MCF 10A (cell line): ENCODE measurements at regions not wholly inside any gene's neighbourhood (a gene's known extent, or its start where the extent isn't known, plus 50 kb on each side); places are given as distances from the start of the nearest gene placed in this dataset.
A peak's percentile ranks its signal among the peaks of the same experiment; 100 is the strongest.

Experiments used
- BruUV-seq: library from RNA; stranded (reverse); fragments of 400-500 nt; replicated peaks from 2 replicates; lab custom pipeline; 2021; lab: Mats Ljungman, UMichigan
- CTCF ChIA-PET: fragments of 300-600 bp; sonication (Branson Sonifier 250); formaldehyde crosslinking; extraction: SDS; loops from one replicate; lab custom pipeline; 2021; ENCODE audit warnings: antibody characterized with exemption, inconsistent platforms; lab: Yijun Ruan, JAX
- POLR2A ChIA-PET: fragments of 300-600, 350-650 bp; sonication (Branson Sonifier 250); formaldehyde crosslinking; extraction: SDS; loops from one replicate; lab custom pipeline; 2020; ENCODE audit warnings: antibody characterized with exemption, inconsistent platforms; lab: Yijun Ruan, JAX
- DNase-seq: peaks from one replicate; pipeline ENCODE4 v3.0.0-alpha.2; 2018; ENCODE audit not compliant: unreplicated experiment
- H3K27ac Mint-ChIP-seq: one replicate; pipeline ENCODE4 v1.8.0; 2022; ENCODE audit warnings: mild to moderate bottlenecking, low read depth, mixed read lengths; ENCODE audit not compliant: unreplicated experiment
- H3K27me3 Mint-ChIP-seq: one replicate; pipeline ENCODE4 v1.8.0; 2022; ENCODE audit warnings: mixed read lengths; ENCODE audit not compliant: insufficient read depth, unreplicated experiment
- H3K36me3 Mint-ChIP-seq: one replicate; pipeline ENCODE4 v1.8.0; 2022; ENCODE audit warnings: mild to moderate bottlenecking, moderate library complexity, mixed read lengths; ENCODE audit not compliant: insufficient read depth, unreplicated experiment
- H3K4me1 Mint-ChIP-seq: one replicate; pipeline ENCODE4 v1.8.0; 2022; ENCODE audit warnings: mixed read lengths; ENCODE audit not compliant: insufficient read depth, unreplicated experiment
- H3K4me3 Mint-ChIP-seq: one replicate; pipeline ENCODE4 v1.8.0; 2022; ENCODE audit warnings: mild to moderate bottlenecking, moderate library complexity, mixed read lengths; ENCODE audit not compliant: unreplicated experiment
- H3K9me3 Mint-ChIP-seq: one replicate; pipeline ENCODE4 v1.8.0; 2022; ENCODE audit warnings: mixed read lengths; ENCODE audit not compliant: unreplicated experiment
- intact Hi-C: fragments of 100-400 bp; cut with micrococcal nuclease; formaldehyde crosslinking; loops from 2 replicates; pipeline ENCODE4 v1.14.1; 2022
- TF ChIP-seq, protein P1 (sequence below): fragments of 200-600 bp; IDR thresholded peaks from one replicate; pipeline ENCODE4 v1.8.0; 2022; ENCODE audit warnings: antibody characterized with exemption, mild to moderate bottlenecking; ENCODE audit not compliant: unreplicated experiment

DNA sequence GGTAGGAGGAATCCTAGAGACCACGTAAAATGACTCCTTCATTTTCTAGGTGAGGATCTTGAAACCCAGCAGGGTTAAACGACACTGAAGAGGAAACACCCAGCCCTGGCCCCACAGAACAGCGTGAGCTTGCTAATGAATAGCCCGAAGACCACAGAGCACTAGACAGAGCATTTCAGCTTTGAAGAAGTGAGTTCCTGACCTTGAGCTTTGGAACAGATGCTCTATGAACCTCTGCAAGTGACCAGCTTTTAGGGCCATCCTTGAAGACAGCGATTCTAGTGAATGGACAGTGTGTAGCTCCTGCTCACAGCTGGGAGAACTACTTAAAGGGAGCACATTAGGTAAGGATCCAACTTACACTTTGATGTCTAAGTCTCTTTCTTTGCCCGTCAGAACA lies 74.0 kb upstream of the FRMD1 start:
- ChIA-PET POLR2A (interaction anchor here (0.7 to 1.0 kb wide), 2 partner anchors 202 to 1364 kb away, joined by 3 read pairs; no protein-coding TSS in a partner anchor), CTCF (interaction anchor here (0.5 to 1.1 kb wide), 4 partner anchors 201 to 942 kb away, joined by 3 to 6 read pairs (median 4); no protein-coding TSS in a partner anchor)
- Mint-ChIP-seq H3K4me3 (no peak overlapping the region), H3K27me3 (peaks cover 34% of the 10 kb centered on the region), H3K4me1 (peaks cover 12% of the 10 kb centered on the region), H3K36me3 (peaks cover 6% of the 10 kb centered on the region), H3K9me3 (no peaks in the 10 kb centered on the region), H3K27ac (no peak overlapping the region)
- no peak for DNase-seq
- TF ChIP-seq, protein P1, sequence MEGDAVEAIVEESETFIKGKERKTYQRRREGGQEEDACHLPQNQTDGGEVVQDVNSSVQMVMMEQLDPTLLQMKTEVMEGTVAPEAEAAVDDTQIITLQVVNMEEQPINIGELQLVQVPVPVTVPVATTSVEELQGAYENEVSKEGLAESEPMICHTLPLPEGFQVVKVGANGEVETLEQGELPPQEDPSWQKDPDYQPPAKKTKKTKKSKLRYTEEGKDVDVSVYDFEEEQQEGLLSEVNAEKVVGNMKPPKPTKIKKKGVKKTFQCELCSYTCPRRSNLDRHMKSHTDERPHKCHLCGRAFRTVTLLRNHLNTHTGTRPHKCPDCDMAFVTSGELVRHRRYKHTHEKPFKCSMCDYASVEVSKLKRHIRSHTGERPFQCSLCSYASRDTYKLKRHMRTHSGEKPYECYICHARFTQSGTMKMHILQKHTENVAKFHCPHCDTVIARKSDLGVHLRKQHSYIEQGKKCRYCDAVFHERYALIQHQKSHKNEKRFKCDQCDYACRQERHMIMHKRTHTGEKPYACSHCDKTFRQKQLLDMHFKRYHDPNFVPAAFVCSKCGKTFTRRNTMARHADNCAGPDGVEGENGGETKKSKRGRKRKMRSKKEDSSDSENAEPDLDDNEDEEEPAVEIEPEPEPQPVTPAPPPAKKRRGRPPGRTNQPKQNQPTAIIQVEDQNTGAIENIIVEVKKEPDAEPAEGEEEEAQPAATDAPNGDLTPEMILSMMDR: no peak
- intact Hi-C loops: no loop called here
- no TSS peak for BruUV-seq

DNA sequence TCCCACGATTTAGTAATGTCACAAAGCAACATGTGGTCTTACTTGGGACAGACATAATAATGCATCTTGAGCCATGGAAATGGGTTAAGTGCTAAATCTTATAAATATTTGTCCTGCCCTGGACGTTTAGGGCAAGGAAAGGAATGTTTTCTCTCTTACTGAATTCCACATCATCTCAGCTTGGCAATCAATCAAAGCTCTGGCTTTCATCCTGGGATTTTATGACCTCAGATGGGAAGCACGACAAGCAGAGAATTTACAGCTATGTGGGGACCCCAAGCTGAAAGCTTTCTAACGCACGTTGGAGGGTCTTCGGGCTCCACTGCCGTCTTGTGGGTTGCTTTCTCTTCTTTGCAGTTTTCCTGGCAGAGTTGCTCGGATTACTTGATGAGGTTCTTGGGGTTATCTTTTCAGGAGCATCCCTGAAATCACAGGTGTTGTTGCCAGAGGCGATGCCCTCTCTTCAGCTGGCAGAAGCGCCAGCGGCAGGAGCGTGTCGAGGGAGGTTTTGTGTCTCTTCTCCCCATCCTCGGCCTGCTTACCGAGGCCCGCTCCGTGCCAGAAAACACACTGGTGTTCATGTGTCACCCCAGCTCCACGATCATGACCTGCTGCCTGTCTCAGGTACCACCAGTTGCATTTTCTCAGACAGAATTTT lies 73.4 kb upstream of the FRMD1 start:
- no peak for DNase-seq
- Mint-ChIP-seq H3K27me3 (peaks cover 40% of the 10 kb centered on the region), H3K36me3 (peaks cover 6% of the 10 kb centered on the region), H3K4me3 (no peak overlapping the region), H3K4me1 (peaks cover 6% of the 10 kb centered on the region), H3K9me3 (no peaks in the 10 kb centered on the region), H3K27ac (no peak overlapping the region)
- intact Hi-C loops: no loop called here
- ChIA-PET CTCF (interaction anchor here (0.7 to 1.1 kb wide), 4 partner anchors 140 to 286 kb away, joined by 3 to 6 read pairs (median 4); no protein-coding TSS in a partner anchor), POLR2A (interaction anchor here (0.5 to 1.0 kb wide), 3 partner anchors 26 to 344 kb away, joined by 3 read pairs; no protein-coding TSS in a partner anchor)
- no TSS peak for BruUV-seq
- TF ChIP-seq, protein P1: no peak

DNA sequence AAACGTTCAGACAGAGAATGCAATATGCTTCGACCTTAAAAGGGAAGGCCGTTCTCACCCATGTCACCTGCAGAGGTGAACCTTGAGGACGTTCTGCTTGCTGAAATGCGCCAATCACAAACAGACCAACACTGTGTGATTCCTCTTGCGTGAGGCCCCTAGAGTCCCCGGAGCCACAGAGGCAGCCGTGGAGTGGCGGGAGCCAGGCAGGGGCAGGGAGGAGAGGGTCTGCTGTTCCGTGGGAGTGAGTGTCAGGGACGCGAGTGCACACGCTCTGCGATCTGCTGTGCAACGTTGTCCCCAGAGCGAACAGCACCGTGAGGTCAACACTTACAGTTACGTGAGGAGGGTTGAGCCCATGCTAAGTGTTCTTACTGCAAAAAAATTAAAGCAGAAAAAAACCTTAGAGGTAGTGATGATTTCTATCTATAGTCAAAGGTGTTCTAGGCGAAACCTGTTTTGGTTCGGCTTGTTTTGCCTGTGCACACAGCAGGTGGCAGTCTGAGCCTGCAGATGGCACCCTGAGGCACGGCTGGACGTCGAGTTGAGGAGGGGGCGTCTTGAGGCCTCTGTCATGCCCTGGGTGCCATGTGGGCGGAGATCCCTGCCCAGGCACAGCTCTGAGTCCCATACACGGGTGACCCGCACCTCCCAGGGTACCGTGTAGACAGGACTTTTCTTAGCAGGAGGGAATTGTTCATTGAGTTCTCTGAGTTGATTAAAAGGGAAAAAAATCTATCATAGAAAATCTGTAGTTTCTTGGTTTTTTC lies 71.7 kb upstream of the FRMD1 start:
- no TSS peak for BruUV-seq
- Mint-ChIP-seq H3K36me3 (peaks cover 6% of the 10 kb centered on the region), H3K9me3 (no peaks in the 10 kb centered on the region), H3K27ac (no peak overlapping the region), H3K4me1 (no peaks in the 10 kb centered on the region), H3K4me3 (no peak overlapping the region), H3K27me3 (peaks cover 50% of the 10 kb centered on the region)
- ChIA-PET CTCF (interaction anchor here (1.2 kb wide), 1 partner anchor 45 kb away, joined by 3 read pairs; no protein-coding TSS in a partner anchor), POLR2A (no interaction called here)
- DNase-seq: no peak
- intact Hi-C loops: loop anchor here (2.0 kb wide), 1 partner anchor 206 kb away; no protein-coding TSS in a partner anchor
- TF ChIP-seq, protein P1: peak; percentile 52

DNA sequence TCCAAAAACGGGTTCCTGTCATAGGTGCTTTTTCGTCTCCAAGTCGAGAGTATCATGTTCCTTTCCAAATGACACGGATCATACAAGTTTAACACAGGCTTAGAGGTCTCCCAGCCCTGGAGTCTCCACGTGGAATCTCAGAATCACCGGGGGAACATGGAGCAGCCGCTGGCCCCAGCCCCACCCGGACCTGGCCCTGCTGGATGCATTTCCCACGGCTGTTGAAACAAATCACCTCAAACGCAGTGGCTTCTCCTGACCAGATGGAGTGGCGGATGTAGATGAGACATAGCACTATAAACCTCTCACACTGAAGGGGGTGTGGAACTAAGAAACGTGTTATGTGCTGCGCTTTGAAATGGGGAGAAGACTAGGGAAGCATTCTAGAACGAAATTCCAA lies 70.0 kb upstream of the FRMD1 start:
- ChIA-PET CTCF (no interaction called here), POLR2A (interaction anchor here (0.6 kb wide), 2 partner anchors 19 to 165 kb away, joined by 3 read pairs; no protein-coding TSS in a partner anchor)
- TF ChIP-seq, protein P1: no peak
- BruUV-seq: no TSS peak
- DNase-seq: no peak
- Mint-ChIP-seq H3K4me3 (no peak overlapping the region), H3K27ac (no peak overlapping the region), H3K4me1 (no peaks in the 10 kb centered on the region), H3K27me3 (peaks cover 68% of the 10 kb centered on the region), H3K9me3 (no peaks in the 10 kb centered on the region), H3K36me3 (no peaks in the 10 kb centered on the region)
- intact Hi-C loops: no loop called here
